SU-DHL-6 (cell line): ENCODE measurements at regions not wholly inside any gene's neighbourhood (a gene's known extent, or its start where the extent isn't known, plus 50 kb on each side); places are given as distances from the start of the nearest gene placed in this dataset.
"Not testable (repeated sequence)": the region's sequence is repeated elsewhere in the genome, so short reads cannot be mapped to it uniquely, and the experiment has no call there.

Experiments
- H2AFZ ChIP-seq: fragments of 200-600 bp; sonication (generic); 2 replicates; pipeline ENCODE4 v1.6.1; 2014; ENCODE audit warnings: low read depth, mild to moderate bottlenecking, moderate library complexity, mixed read lengths, antibody characterized with exemption, low read length; ENCODE audit not compliant: severe bottlenecking
- H3F3A ChIP-seq: fragments of 200-600 bp; shearing (Covaris generic); 2 replicates; pipeline ENCODE4 v1.6.0; 2016; ENCODE audit warnings: antibody characterized with exemption, mild to moderate bottlenecking; ENCODE audit not compliant: insufficient read depth
- H3K27ac ChIP-seq: fragments of 200-600 bp; sonication (generic); 2 replicates; pipeline ENCODE4 v1.5.1; 2016; ENCODE audit warnings: low read depth, mild to moderate bottlenecking, low read length, moderate library complexity, mixed read lengths
- H3K27me3 ChIP-seq: fragments of 200-600 bp; sonication (generic), shearing (Covaris generic); 2 replicates; pipeline ENCODE4 v1.6.0; 2014; ENCODE audit warnings: mild to moderate bottlenecking, low read length
- H3K36me3 ChIP-seq: fragments of 200-600 bp; sonication (generic); 2 replicates; pipeline ENCODE4 v1.6.1; 2014; ENCODE audit warnings: mild to moderate bottlenecking, low read length, mixed read lengths
- H3K4me2 ChIP-seq: fragments of 300-600, 200-600 bp; shearing (Covaris generic), sonication (generic); 2 replicates; pipeline ENCODE4 v1.6.0; 2014; ENCODE audit warnings: low read length, low read depth, mild to moderate bottlenecking; ENCODE audit not compliant: poor library complexity, severe bottlenecking
- H3K4me3 ChIP-seq: fragments of 200-600 bp; sonication (generic); 2 replicates; pipeline ENCODE4 v1.5.1; 2014; ENCODE audit warnings: antibody characterized with exemption, low read length, mild to moderate bottlenecking, mixed read lengths; ENCODE audit not compliant: insufficient read depth, poor library complexity, severe bottlenecking
- H3K79me2 ChIP-seq: fragments of 200-600 bp; sonication (generic); 2 replicates; pipeline ENCODE4 v1.6.1; 2014; ENCODE audit warnings: mild to moderate bottlenecking, low read length, moderate library complexity; ENCODE audit not compliant: insufficient read depth
- H3K9ac ChIP-seq: fragments of 200-600 bp; sonication (generic); 2 replicates; pipeline ENCODE4 v1.7.0; 2014; ENCODE audit warnings: mild to moderate bottlenecking, low read length
- H3K9me2 ChIP-seq: fragments of 200-600 bp; sonication (generic); replicated peaks from 2 replicates; pipeline ENCODE4 v1.6.1; 2014; ENCODE audit warnings: low read length; ENCODE audit not compliant: insufficient read depth
- H3K9me3 ChIP-seq: fragments of 200-600 bp; sonication (generic); 2 replicates; pipeline ENCODE4 v1.6.1; 2014; ENCODE audit warnings: low read length, mixed read lengths; ENCODE audit not compliant: insufficient read depth
- H4K20me1 ChIP-seq: fragments of 200-600 bp; sonication (generic); 2 replicates; pipeline ENCODE4 v1.6.1; 2014; ENCODE audit warnings: low read depth, mild to moderate bottlenecking, antibody characterized with exemption, low read length, moderate library complexity, mixed read lengths

DNA sequence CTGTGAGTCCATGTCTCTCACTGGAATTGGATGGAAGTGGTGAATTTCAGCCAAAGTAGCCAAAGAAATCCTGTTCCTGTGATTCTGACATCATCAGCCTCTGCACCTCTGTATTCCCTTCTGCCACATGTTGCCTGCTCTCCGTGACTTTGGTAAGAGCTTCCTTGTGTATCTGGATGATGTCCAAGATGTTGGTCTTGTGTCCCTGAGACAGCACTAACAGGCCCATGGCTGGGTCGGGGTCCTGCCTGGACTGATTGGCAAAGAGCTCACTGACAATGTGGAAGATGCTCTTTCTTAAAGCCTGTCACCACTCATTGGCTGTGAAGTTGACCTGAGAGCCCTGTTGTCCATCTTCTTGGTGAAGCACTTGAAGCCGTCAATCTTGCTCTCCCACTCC is 247.3 kb downstream of the CWH43 start:
- H3K9me3 ChIP-seq, H3F3A ChIP-seq, H3K9ac ChIP-seq, H3K4me3 ChIP-seq, H3K36me3 ChIP-seq, H3K4me2 ChIP-seq, H3K27me3 ChIP-seq, H3K79me2 ChIP-seq, H4K20me1 ChIP-seq, H3K27ac ChIP-seq, H2AFZ ChIP-seq, H3K9me2 ChIP-seq: not testable (repeated sequence)

DNA sequence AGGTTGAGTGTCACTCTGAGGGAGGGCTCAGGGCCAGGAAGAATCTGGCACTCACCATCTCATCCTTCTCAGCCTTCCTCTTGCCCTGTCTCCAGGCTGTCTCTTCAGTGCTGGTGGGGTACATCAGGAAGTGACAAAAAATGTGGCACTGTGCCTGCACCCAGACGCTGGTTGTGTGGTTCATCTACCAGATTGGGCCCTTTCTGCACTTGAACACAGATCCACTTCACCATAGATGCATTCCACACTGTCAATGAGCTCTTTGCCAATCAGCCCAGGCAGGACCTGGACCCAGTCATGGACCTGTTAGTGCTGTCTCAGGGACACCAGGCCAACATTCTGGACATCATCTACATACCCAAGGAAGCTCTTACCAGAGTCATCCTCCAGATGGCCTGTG is 247.7 kb downstream of the CWH43 start:
- not testable (repeated sequence) for H3K9me2 ChIP-seq, H3K4me3 ChIP-seq, H2AFZ ChIP-seq, H3K27ac ChIP-seq, H4K20me1 ChIP-seq, H3K4me2 ChIP-seq, H3K9ac ChIP-seq, H3K36me3 ChIP-seq, H3K9me3 ChIP-seq, H3F3A ChIP-seq, H3K79me2 ChIP-seq, H3K27me3 ChIP-seq

- H3K9ac ChIP-seq, H3K27me3 ChIP-seq, H3K9me3 ChIP-seq, H3K4me2 ChIP-seq, H2AFZ ChIP-seq, H3K79me2 ChIP-seq, H3F3A ChIP-seq, H4K20me1 ChIP-seq, H3K27ac ChIP-seq, H3K4me3 ChIP-seq, H3K9me2 ChIP-seq, H3K36me3 ChIP-seq: not testable (repeated sequence)
Observed at GRCh38 chr4:49234382-49234781, 248.3 kb downstream of the CWH43 start.

DNA sequence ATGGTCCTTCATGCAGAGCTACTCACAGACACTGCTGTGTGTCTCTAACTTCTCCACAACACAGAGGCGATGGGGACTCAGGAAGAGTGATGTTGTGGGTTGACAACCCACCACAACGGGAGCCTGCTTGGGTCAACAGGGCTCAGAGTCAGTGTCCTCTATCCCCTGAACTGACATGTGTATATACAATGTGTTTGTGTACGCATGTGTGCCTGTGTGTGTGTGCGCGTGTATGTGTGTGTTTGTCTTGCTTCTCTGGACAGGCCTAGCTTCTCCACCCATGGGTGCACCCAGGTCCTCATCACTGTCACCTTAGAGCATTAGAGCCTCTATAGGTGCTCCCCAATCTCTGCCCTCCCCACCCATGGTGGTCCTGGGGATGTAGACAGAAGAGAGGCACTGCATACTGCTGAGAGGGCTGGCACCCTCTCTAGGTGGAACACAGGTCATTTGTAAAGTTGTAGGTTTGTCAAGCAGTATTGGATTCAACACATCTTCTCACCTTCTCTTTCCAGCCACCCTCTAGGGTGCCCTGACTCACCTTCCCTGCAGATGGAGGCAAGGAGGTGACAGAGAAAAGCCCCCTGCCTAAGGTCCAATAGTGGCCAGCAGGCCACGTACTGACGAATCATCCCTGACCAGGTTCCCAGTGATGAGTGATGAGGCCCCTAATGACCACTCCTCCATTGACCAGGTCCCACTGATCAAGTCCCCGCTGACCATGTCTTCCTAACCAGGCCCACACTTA is 249.5 kb downstream of the CWH43 start:
- not testable (repeated sequence) for H3K27me3 ChIP-seq, H3K27ac ChIP-seq, H3F3A ChIP-seq, H4K20me1 ChIP-seq, H3K9ac ChIP-seq, H3K79me2 ChIP-seq, H3K4me3 ChIP-seq, H3K36me3 ChIP-seq, H2AFZ ChIP-seq, H3K9me3 ChIP-seq, H3K9me2 ChIP-seq, H3K4me2 ChIP-seq

- H3K79me2 ChIP-seq, H2AFZ ChIP-seq, H3K4me3 ChIP-seq, H3K9me2 ChIP-seq, H4K20me1 ChIP-seq, H3K36me3 ChIP-seq, H3F3A ChIP-seq, H3K27ac ChIP-seq, H3K9me3 ChIP-seq, H3K27me3 ChIP-seq, H3K9ac ChIP-seq, H3K4me2 ChIP-seq: not testable (repeated sequence)
Observed at GRCh38 chr4:49236474-49236873, 250.4 kb downstream of the CWH43 start.

GRCh38 chr4:49241295-49241694 is 255.2 kb downstream of the CWH43 start:
- H3K9me3 ChIP-seq, H3K9me2 ChIP-seq, H3F3A ChIP-seq, H3K4me3 ChIP-seq, H3K36me3 ChIP-seq, H3K27ac ChIP-seq, H3K4me2 ChIP-seq, H3K79me2 ChIP-seq, H3K9ac ChIP-seq, H3K27me3 ChIP-seq, H2AFZ ChIP-seq, H4K20me1 ChIP-seq: not testable (repeated sequence)

GRCh38 chr4:49262786-49263185 is 276.7 kb downstream of the CWH43 start:
- not testable (repeated sequence) for H3K9ac ChIP-seq, H3K79me2 ChIP-seq, H2AFZ ChIP-seq, H3K27me3 ChIP-seq, H3K4me3 ChIP-seq, H3K27ac ChIP-seq, H3K9me2 ChIP-seq, H3K36me3 ChIP-seq, H3F3A ChIP-seq, H3K9me3 ChIP-seq, H3K4me2 ChIP-seq, H4K20me1 ChIP-seq

DNA sequence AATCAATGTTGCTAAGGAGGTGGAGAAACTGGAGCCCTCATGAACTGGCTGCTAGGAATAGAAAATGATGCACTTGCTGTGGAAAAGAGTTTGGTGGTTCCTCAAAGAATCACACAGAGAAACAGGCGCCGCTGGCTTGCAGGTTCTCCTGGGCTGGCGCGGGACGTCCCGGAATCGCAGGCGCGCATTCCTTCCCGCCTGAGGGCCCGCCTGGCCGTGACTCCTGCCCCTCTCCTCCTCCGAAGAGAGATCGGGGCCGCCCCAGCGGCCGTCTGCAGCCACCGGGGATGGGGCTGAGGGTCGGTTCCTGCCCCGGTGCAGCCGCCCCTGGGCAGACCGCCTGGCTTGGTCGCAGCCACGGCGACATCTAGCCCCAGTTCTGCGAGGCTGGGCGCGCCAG is 284.4 kb downstream of the CWH43 start:
- H3K36me3 ChIP-seq, H2AFZ ChIP-seq, H3K4me2 ChIP-seq, H4K20me1 ChIP-seq, H3K9me2 ChIP-seq, H3F3A ChIP-seq, H3K9ac ChIP-seq, H3K27ac ChIP-seq, H3K9me3 ChIP-seq, H3K79me2 ChIP-seq, H3K4me3 ChIP-seq, H3K27me3 ChIP-seq: not testable (repeated sequence)
